Body of pancreas (tissue), 4 donors: ENCODE measurements at regions not wholly inside any gene's neighbourhood (a gene's known extent, or its start where the extent isn't known, plus 50 kb on each side); places are given as distances from the start of the nearest gene placed in this dataset.

Experiments
- ATAC-seq: fragments of 150-250 bp; one replicate; pipeline ENCODE4 v1.9.1; 2016
- DNase-seq, 4 donors: peaks; one replicate each; pipeline ENCODE4 v3.0.0-alpha.2; 2019
- H3K27ac ChIP-seq, 4 donors: fragments of 200-600 bp; sonication (generic); 1 replicate in 3 of 4; 2 replicates in 1 of 4; pipeline versions ENCODE4 v1.5.1 to v1.6.1; 2016 to 2019; ENCODE audit warnings: mild to moderate bottlenecking in 1 of 4, mixed read lengths in 1 of 4, moderate library complexity in 1 of 4
- H3K27me3 ChIP-seq, 2 donors: fragments of 200-600 bp; sonication (generic); one replicate each; pipeline ENCODE4 v1.6.0; 2016; ENCODE audit warnings: mild to moderate bottlenecking in 1 of 2
- H3K36me3 ChIP-seq, 2 donors: fragments of 200-600 bp; sonication (generic); replicated peaks in 1 of 2; 2 replicates each; pipeline ENCODE4 v1.5.1; 2016; ENCODE audit warnings: low read depth in 2 of 2; ENCODE audit not compliant: insufficient read depth in 1 of 2
- H3K4me1 ChIP-seq: fragments of 200-600 bp; sonication (generic); one replicate; pipeline ENCODE4 v1.6.0; 2016
- H3K4me3 ChIP-seq, 2 donors: fragments of 200-600 bp; sonication (generic); 1 replicate in 1 of 2; 2 replicates in 1 of 2; pipeline ENCODE4 v1.5.1; 2016 to 2019
- H3K9me3 ChIP-seq, 3 donors: fragments of 200-600 bp; sonication (generic); 1 replicate in 2 of 3; 2 replicates in 1 of 3; pipeline ENCODE4 v1.5.1; 2016
- POLR2A ChIP-seq, 3 donors: fragments of 450-650 bp; IDR thresholded peaks; one replicate each; pipeline ENCODE4 v1.6.1; 2016; ENCODE audit warnings: antibody characterized with exemption in 3 of 3, mild to moderate bottlenecking in 2 of 3
- WGBS, 2 donors: methylation state at CpG; one replicate each; pipeline ENCODE4 v1.1.5; 2017; 5-methylcytosine and 5-hydroxymethylcytosine counted together
- intact Hi-C: fragments of 100-400 bp; cut with DNase I; formaldehyde crosslinking; loops from one replicate; pipeline ENCODE4 v1.15.1; 2023
- TF ChIP-seq, protein P1 (sequence below), 7 experiments: fragments of 450-650 bp in 4 of 7; fragments of 200-600 bp in 3 of 7; sonication (generic) in 3 of 7; IDR thresholded peaks; one replicate each; pipeline ENCODE4 v1.5.1; 2016 to 2019; ENCODE audit warnings: antibody characterized with exemption in 7 of 7

DNA sequence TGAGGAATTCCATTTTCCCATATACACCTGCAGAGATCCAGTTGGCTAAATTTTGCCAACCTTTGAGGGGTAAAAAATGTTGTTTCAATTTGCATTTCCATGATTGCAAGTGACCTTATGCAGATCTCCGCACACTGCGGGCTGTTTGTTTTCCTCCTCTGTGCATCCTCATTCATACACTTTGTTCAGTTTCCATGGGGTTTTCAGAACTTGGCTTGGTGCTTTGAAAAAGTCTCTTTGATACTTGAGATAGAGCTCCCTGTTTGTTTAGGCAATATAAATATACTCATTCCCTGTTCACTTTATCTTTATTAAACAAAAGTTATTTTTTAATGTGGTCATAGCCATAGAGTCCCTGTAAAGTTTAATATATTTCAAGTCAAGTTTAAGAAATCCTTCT is 353.1 kb downstream of the CMPK2 start:
- Histone ChIP-seq H3K4me3 (no peak overlapping the region), H3K27ac (no peak overlapping the region), H3K9me3 (no peaks in the 10 kb centered on the region), H3K36me3 (no peaks in the 10 kb centered on the region), H3K27me3 (no peaks in the 10 kb centered on the region), H3K4me1 (no peaks in the 10 kb centered on the region)
- intact Hi-C loops, result no loop called here
- 32 to 46% methylated on average over 2 of the region's 2 CpGs for WGBS, 2 donors
- TF ChIP-seq, protein P1, sequence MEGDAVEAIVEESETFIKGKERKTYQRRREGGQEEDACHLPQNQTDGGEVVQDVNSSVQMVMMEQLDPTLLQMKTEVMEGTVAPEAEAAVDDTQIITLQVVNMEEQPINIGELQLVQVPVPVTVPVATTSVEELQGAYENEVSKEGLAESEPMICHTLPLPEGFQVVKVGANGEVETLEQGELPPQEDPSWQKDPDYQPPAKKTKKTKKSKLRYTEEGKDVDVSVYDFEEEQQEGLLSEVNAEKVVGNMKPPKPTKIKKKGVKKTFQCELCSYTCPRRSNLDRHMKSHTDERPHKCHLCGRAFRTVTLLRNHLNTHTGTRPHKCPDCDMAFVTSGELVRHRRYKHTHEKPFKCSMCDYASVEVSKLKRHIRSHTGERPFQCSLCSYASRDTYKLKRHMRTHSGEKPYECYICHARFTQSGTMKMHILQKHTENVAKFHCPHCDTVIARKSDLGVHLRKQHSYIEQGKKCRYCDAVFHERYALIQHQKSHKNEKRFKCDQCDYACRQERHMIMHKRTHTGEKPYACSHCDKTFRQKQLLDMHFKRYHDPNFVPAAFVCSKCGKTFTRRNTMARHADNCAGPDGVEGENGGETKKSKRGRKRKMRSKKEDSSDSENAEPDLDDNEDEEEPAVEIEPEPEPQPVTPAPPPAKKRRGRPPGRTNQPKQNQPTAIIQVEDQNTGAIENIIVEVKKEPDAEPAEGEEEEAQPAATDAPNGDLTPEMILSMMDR (IDR thresholded peaks at IDR 0.05), result no peak
- no peak for TF ChIP-seq POLR2A (IDR thresholded peaks at IDR 0.05)
- no peak for ATAC-seq
- no peak for DNase-seq

GRCh38 chr2:6516674-6517073 is 349.0 kb downstream of the CMPK2 start:
- no peak for ATAC-seq
- intact Hi-C loops, result no loop called here
- 63 to 73% methylated on average over 6 of the region's 6 CpGs for WGBS, 2 donors
- Histone ChIP-seq H3K4me3 (no peak overlapping the region), H3K9me3 (no peaks in the 10 kb centered on the region), H3K27me3 (no peaks in the 10 kb centered on the region), H3K27ac (no peak overlapping the region), H3K36me3 (no peaks in the 10 kb centered on the region), H3K4me1 (no peaks in the 10 kb centered on the region)
- DNase-seq, result no peak
- TF ChIP-seq POLR2A (IDR thresholded peaks at IDR 0.05), result no peak
- TF ChIP-seq, protein P1 (IDR thresholded peaks at IDR 0.05), result no peak

- Histone ChIP-seq H3K36me3 (no peaks in the 10 kb centered on the region), H3K9me3 (no peaks in the 10 kb centered on the region), H3K4me1 (no peaks in the 10 kb centered on the region), H3K27me3 (no peaks in the 10 kb centered on the region), H3K4me3 (no peak overlapping the region), H3K27ac (no peak overlapping the region)
- 75 to 81% methylated on average over 1 of the region's 1 CpG for WGBS, 2 donors
- no peak for DNase-seq
- ATAC-seq, result no peak
- no peak for TF ChIP-seq POLR2A (IDR thresholded peaks at IDR 0.05)
- TF ChIP-seq, protein P1 (IDR thresholded peaks at IDR 0.05), result no peak
- intact Hi-C loops, result no loop called here
Observed at GRCh38 chr2:6518361-6518760, 347.3 kb downstream of the CMPK2 start.

DNA sequence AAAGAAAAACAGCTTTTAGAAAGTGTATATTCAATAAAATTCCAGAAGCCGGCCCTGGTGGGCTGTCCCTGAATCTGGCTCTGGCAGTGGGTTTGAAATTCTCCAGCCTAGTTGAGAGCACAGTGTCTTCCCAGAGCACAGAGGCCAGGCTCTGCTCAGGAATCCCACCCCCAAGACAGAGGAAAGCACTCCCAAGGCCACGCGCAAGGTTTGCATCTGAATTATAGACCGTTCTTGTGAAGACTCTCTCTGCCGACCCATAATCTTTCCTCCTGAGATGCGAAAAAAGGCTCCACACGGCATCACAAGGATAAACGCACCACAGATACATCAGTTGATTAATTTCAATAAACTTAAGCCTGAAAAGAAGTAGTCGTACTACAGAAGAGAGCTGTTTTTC is 342.2 kb downstream of the CMPK2 start:
- intact Hi-C loops, result no loop called here
- no peak for ATAC-seq
- peaks cover 25% of the 10 kb centered on the region for H3K4me1 ChIP-seq

More for the DNA sequence above, 342.2 kb downstream of the CMPK2 start:
- DNase-seq, result no peak
- Histone ChIP-seq H3K36me3 (no peaks in the 10 kb centered on the region), H3K4me3 (no peak overlapping the region), H3K27ac (no peak overlapping the region), H3K27me3 (no peaks in the 10 kb centered on the region), H3K9me3 (no peaks in the 10 kb centered on the region)
- 73 to 78% methylated on average over 9 of the region's 9 CpGs for WGBS, 2 donors
- TF ChIP-seq, protein P1 (IDR thresholded peaks at IDR 0.05), result no peak
- TF ChIP-seq POLR2A (IDR thresholded peaks at IDR 0.05), result no peak
